ENCODE measurements at regions not wholly inside any gene's neighbourhood (a gene's known extent, or its start where the extent isn't known, plus 50 kb on each side); places are given as distances from the start of the nearest gene placed in this dataset.
A peak's percentile ranks its signal among the peaks of the same experiment; 100 is the strongest.

- no CpG with 5 or more reads among the region's 1 CpG for WGBS (ENCODE audit: insufficient coverage)
- Histone ChIP-seq H3K4me1 (ENCODE audit: control insufficient read depth, insufficient read depth, low read length) (no peaks in the 10 kb centered on the region), H3K4me3 (ENCODE audit: low read length) (no peak overlapping the region), H3K36me3 (ENCODE audit: control insufficient read depth, insufficient read depth, low read length) (no peaks in the 10 kb centered on the region), H3K9me3 (replicated peaks; ENCODE audit: control insufficient read depth, low read depth, low read length) (no peaks in the 10 kb centered on the region), H3K27ac (ENCODE audit: low read length) (no peak overlapping the region), H3K27me3 (ENCODE audit: control insufficient read depth, insufficient read depth, low read length) (no peaks in the 10 kb centered on the region)
- DNase-seq = peak; percentile 36
Measured at GRCh38 chr11:42049650-42050049, 590.2 kb upstream of the LRRC4C start.

GRCh38 chr11:42054351-42054900 is 595.0 kb upstream of the LRRC4C start:
- H3K27ac ChIP-seq (ENCODE audit: low read length) = no peak overlapping the region
- WGBS (ENCODE audit: insufficient coverage) = no CpG with 5 or more reads among the region's 3 CpGs

DNA sequence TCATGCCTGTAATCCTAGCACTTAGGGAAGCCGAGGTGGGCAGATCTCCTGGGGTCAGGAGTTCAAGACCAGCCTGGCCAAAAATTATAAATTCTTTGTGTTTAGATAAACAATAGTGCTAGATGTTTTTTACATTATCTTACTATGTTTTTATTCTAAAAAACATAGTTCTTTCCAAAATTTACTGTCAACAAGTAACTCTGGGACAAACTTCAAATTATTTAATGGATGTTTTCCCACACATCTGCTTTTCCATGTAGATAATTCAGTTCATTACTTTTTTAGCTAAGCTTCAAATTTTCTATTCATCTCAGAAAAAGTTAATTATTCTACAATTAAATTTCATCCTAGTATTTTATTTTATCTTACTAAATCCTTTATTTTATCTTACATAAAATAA is 596.2 kb upstream of the LRRC4C start:
- Histone ChIP-seq H3K9me3 (replicated peaks; ENCODE audit: control insufficient read depth, low read depth, low read length) (no peaks in the 10 kb centered on the region), H3K4me3 (ENCODE audit: low read length) (no peak overlapping the region), H3K36me3 (ENCODE audit: control insufficient read depth, insufficient read depth, low read length) (no peaks in the 10 kb centered on the region), H3K27me3 (ENCODE audit: control insufficient read depth, insufficient read depth, low read length) (no peaks in the 10 kb centered on the region), H3K27ac (ENCODE audit: low read length) (no peak overlapping the region), H3K4me1 (ENCODE audit: control insufficient read depth, insufficient read depth, low read length) (no peaks in the 10 kb centered on the region)
- WGBS (ENCODE audit: insufficient coverage) = no CpG with 5 or more reads among the region's 1 CpG
- DNase-seq = peak; percentile 69

More at GRCh38 chr11:42054351-42054900, 595.0 kb upstream of the LRRC4C start:
- no peaks in the 10 kb centered on the region for H3K4me1 ChIP-seq (ENCODE audit: control insufficient read depth, insufficient read depth, low read length)
- no peak overlapping the region for H3K4me3 ChIP-seq (ENCODE audit: low read length)
- H3K36me3 ChIP-seq (ENCODE audit: control insufficient read depth, insufficient read depth, low read length) = no peaks in the 10 kb centered on the region
- peak; percentile 85 for DNase-seq
- H3K9me3 ChIP-seq (replicated peaks; ENCODE audit: control insufficient read depth, low read depth, low read length) = no peaks in the 10 kb centered on the region
- H3K27me3 ChIP-seq (ENCODE audit: control insufficient read depth, insufficient read depth, low read length) = no peaks in the 10 kb centered on the region

DNA sequence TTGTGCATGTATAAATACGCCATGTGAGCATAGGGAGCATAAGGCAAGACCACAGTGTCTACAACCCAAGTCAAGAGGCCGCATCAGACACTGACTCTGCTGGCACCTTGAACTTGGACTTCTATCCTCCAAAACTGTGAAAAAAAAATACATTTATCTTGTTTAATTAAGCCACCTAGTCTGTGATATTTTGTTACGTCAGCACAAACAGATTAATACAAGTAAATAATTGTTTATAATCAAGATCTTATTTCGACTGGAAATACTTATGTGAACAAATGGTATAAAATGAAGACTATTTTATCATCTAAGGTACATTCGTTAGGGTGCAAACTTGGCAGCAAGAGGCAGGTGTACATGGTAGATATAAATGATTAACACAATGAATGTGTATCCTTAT is 599.3 kb upstream of the LRRC4C start:
- DNase-seq = no peak
- Histone ChIP-seq H3K36me3 (ENCODE audit: control insufficient read depth, insufficient read depth, low read length) (no peaks in the 10 kb centered on the region), H3K4me1 (ENCODE audit: control insufficient read depth, insufficient read depth, low read length) (no peaks in the 10 kb centered on the region), H3K27me3 (ENCODE audit: control insufficient read depth, insufficient read depth, low read length) (no peaks in the 10 kb centered on the region), H3K4me3 (ENCODE audit: low read length) (no peak overlapping the region), H3K9me3 (replicated peaks; ENCODE audit: control insufficient read depth, low read depth, low read length) (no peaks in the 10 kb centered on the region), H3K27ac (ENCODE audit: low read length) (no peak overlapping the region)
- no CpG with 5 or more reads among the region's 5 CpGs for WGBS (ENCODE audit: insufficient coverage)

DNA sequence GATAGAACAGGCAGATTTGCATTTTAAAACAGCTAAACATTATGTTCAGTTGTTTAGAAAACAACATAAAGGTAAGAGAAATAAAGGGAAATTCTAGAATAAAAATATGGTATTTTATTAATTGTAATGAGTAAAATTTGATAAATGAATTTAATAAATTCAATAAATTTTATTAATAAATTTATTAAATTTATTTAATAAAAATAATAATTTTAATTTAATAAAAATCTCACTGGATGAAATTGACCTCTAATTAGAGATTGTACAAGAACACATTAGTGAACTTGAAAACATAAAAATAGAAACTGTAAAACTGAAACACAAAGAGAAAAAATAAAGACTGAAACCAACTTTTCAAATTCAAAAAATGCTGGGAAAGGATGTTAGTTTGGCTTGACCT is 605.7 kb upstream of the LRRC4C start:
- Histone ChIP-seq H3K4me1 (ENCODE audit: control insufficient read depth, insufficient read depth, low read length) (no peaks in the 10 kb centered on the region), H3K4me3 (ENCODE audit: low read length) (no peak overlapping the region), H3K36me3 (ENCODE audit: control insufficient read depth, insufficient read depth, low read length) (no peaks in the 10 kb centered on the region), H3K9me3 (replicated peaks; ENCODE audit: control insufficient read depth, low read depth, low read length) (peaks cover 3% of the 10 kb centered on the region), H3K27me3 (ENCODE audit: control insufficient read depth, insufficient read depth, low read length) (no peaks in the 10 kb centered on the region), H3K27ac (ENCODE audit: low read length) (no peak overlapping the region)
- DNase-seq = no peak

- Histone ChIP-seq H3K9me3 (replicated peaks; ENCODE audit: control insufficient read depth, low read depth, low read length) (peaks cover 3% of the 10 kb centered on the region), H3K27ac (ENCODE audit: low read length) (no peak overlapping the region), H3K27me3 (ENCODE audit: control insufficient read depth, insufficient read depth, low read length) (no peaks in the 10 kb centered on the region), H3K36me3 (ENCODE audit: control insufficient read depth, insufficient read depth, low read length) (no peaks in the 10 kb centered on the region), H3K4me3 (ENCODE audit: low read length) (no peak overlapping the region), H3K4me1 (ENCODE audit: control insufficient read depth, insufficient read depth, low read length) (no peaks in the 10 kb centered on the region)
- WGBS (ENCODE audit: insufficient coverage) = 86% methylated on average over 15 of the region's 15 CpGs
- no peak for DNase-seq
Measured at GRCh38 chr11:42066113-42066512, 606.7 kb upstream of the LRRC4C start.

DNA sequence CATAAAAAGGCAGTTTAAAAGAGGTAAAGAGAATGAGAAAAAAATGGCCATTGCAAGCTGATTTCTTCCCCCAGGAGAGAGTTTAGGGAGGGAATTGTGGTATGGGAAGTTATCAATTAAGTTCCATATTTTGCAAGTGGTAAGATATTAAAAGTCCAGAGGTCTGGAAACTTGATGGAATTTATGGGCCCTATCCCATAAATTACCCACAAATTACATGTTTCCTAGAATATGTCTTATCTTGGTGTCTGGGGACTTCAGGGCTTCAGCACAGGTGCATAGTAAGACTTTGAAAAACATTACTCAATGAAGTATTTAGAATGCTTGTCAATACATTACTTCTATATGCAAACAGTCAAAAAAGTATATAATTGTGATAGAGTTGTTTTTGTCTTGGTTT is 614.9 kb upstream of the LRRC4C start:
- DNase-seq = no peak
- no peak overlapping the region for H3K4me3 ChIP-seq (ENCODE audit: low read length)
- no peaks in the 10 kb centered on the region for H3K9me3 ChIP-seq (replicated peaks; ENCODE audit: control insufficient read depth, low read depth, low read length)
- no peaks in the 10 kb centered on the region for H3K36me3 ChIP-seq (ENCODE audit: control insufficient read depth, insufficient read depth, low read length)
- H3K27ac ChIP-seq (ENCODE audit: low read length) = no peak overlapping the region
- H3K27me3 ChIP-seq (ENCODE audit: control insufficient read depth, insufficient read depth, low read length) = no peaks in the 10 kb centered on the region
- no peaks in the 10 kb centered on the region for H3K4me1 ChIP-seq (ENCODE audit: control insufficient read depth, insufficient read depth, low read length)

GRCh38 chr11:42075180-42075579 is 615.7 kb upstream of the LRRC4C start:
- Histone ChIP-seq H3K27me3 (ENCODE audit: control insufficient read depth, insufficient read depth, low read length) (no peaks in the 10 kb centered on the region), H3K4me3 (ENCODE audit: low read length) (no peak overlapping the region), H3K4me1 (ENCODE audit: control insufficient read depth, insufficient read depth, low read length) (no peaks in the 10 kb centered on the region), H3K27ac (ENCODE audit: low read length) (no peak overlapping the region), H3K9me3 (replicated peaks; ENCODE audit: control insufficient read depth, low read depth, low read length) (no peaks in the 10 kb centered on the region), H3K36me3 (ENCODE audit: control insufficient read depth, insufficient read depth, low read length) (no peaks in the 10 kb centered on the region)
- WGBS (ENCODE audit: insufficient coverage) = no CpG with 5 or more reads among the region's 1 CpG
- DNase-seq = peak; percentile 32

GRCh38 chr11:42077794-42078193 is 618.3 kb upstream of the LRRC4C start:
- no CpG with 5 or more reads among the region's 1 CpG for WGBS (ENCODE audit: insufficient coverage)
- no peaks in the 10 kb centered on the region for H3K4me1 ChIP-seq (ENCODE audit: control insufficient read depth, insufficient read depth, low read length)
- no peak for DNase-seq
- H3K4me3 ChIP-seq (ENCODE audit: low read length) = no peak overlapping the region
- H3K27ac ChIP-seq (ENCODE audit: low read length) = no peak overlapping the region
- H3K27me3 ChIP-seq (ENCODE audit: control insufficient read depth, insufficient read depth, low read length) = no peaks in the 10 kb centered on the region
- no peaks in the 10 kb centered on the region for H3K9me3 ChIP-seq (replicated peaks; ENCODE audit: control insufficient read depth, low read depth, low read length)
- no peaks in the 10 kb centered on the region for H3K36me3 ChIP-seq (ENCODE audit: control insufficient read depth, insufficient read depth, low read length)

- Histone ChIP-seq H3K27me3 (ENCODE audit: control insufficient read depth, insufficient read depth, low read length) (no peaks in the 10 kb centered on the region), H3K36me3 (ENCODE audit: control insufficient read depth, insufficient read depth, low read length) (no peaks in the 10 kb centered on the region), H3K4me1 (ENCODE audit: control insufficient read depth, insufficient read depth, low read length) (no peaks in the 10 kb centered on the region), H3K9me3 (replicated peaks; ENCODE audit: control insufficient read depth, low read depth, low read length) (no peaks in the 10 kb centered on the region), H3K4me3 (ENCODE audit: low read length) (no peak overlapping the region), H3K27ac (ENCODE audit: low read length) (no peak overlapping the region)
- peak; percentile 36 for DNase-seq
- WGBS (ENCODE audit: insufficient coverage) = no CpG with 5 or more reads among the region's 4 CpGs
Measured at GRCh38 chr11:42085736-42086135, 626.3 kb upstream of the LRRC4C start.

- Histone ChIP-seq H3K36me3 (ENCODE audit: control insufficient read depth, insufficient read depth, low read length) (no peaks in the 10 kb centered on the region), H3K27ac (ENCODE audit: low read length) (no peak overlapping the region), H3K4me3 (ENCODE audit: low read length) (no peak overlapping the region), H3K9me3 (replicated peaks; ENCODE audit: control insufficient read depth, low read depth, low read length) (peaks cover 11% of the 10 kb centered on the region), H3K4me1 (ENCODE audit: control insufficient read depth, insufficient read depth, low read length) (no peaks in the 10 kb centered on the region), H3K27me3 (ENCODE audit: control insufficient read depth, insufficient read depth, low read length) (no peaks in the 10 kb centered on the region)
- DNase-seq = no peak
- no CpG with 5 or more reads among the region's 3 CpGs for WGBS (ENCODE audit: insufficient coverage)
Measured at GRCh38 chr11:42093541-42093940, 634.1 kb upstream of the LRRC4C start.

Data from muscle of leg (tissue), 3 donors.